ENCODE measurements at regions not wholly inside any gene's neighbourhood (a gene's known extent, or its start where the extent isn't known, plus 50 kb on each side); places are given as distances from the start of the nearest gene placed in this dataset.

GRCh38 chr6:53439556-53439955 is 90.8 kb upstream of the ELOVL5 start:
- no peaks in the 10 kb centered on the region for H4K20me1 ChIP-seq (ENCODE audit: control insufficient read depth, insufficient read depth)
- DNase-seq (ENCODE audit: low read depth, low spot score) (no peak), FAIRE-seq (no peak), ATAC-seq (no peak)
- no peak overlapping the region for H3K27ac ChIP-seq (ENCODE audit: control insufficient read depth, insufficient read depth)
- 0 out of 2 replicates have a peak, but pooled peaks have one; percentile 9 for TF ChIP-seq JUNB (IDR thresholded peaks at IDR 0.05)
- TF ChIP-seq, protein P1, sequence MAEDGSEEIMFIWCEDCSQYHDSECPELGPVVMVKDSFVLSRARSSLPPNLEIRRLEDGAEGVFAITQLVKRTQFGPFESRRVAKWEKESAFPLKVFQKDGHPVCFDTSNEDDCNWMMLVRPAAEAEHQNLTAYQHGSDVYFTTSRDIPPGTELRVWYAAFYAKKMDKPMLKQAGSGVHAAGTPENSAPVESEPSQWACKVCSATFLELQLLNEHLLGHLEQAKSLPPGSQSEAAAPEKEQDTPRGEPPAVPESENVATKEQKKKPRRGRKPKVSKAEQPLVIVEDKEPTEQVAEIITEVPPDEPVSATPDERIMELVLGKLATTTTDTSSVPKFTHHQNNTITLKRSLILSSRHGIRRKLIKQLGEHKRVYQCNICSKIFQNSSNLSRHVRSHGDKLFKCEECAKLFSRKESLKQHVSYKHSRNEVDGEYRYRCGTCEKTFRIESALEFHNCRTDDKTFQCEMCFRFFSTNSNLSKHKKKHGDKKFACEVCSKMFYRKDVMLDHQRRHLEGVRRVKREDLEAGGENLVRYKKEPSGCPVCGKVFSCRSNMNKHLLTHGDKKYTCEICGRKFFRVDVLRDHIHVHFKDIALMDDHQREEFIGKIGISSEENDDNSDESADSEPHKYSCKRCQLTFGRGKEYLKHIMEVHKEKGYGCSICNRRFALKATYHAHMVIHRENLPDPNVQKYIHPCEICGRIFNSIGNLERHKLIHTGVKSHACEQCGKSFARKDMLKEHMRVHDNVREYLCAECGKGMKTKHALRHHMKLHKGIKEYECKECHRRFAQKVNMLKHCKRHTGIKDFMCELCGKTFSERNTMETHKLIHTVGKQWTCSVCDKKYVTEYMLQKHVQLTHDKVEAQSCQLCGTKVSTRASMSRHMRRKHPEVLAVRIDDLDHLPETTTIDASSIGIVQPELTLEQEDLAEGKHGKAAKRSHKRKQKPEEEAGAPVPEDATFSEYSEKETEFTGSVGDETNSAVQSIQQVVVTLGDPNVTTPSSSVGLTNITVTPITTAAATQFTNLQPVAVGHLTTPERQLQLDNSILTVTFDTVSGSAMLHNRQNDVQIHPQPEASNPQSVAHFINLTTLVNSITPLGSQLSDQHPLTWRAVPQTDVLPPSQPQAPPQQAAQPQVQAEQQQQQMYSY (CRISPR knock-in tag; IDR thresholded peaks at IDR 0.05), result no peak
- no TSS peak for BruUV-seq (replicated peaks)
- H3K36me3 ChIP-seq (ENCODE audit: control insufficient read depth in 2 of 2, insufficient read depth in 2 of 2, low read length in 1 of 2), result no peaks in the 10 kb centered on the region
- H3K27me3 ChIP-seq (replicated peaks in 1 of 2; ENCODE audit: control insufficient read depth in 2 of 2, insufficient read depth in 2 of 2, low read length in 1 of 2), result peaks cover 0 to 5% of the 10 kb centered on the region in 2 experiments; a peak in 1 of 4 replicates
- ChIA-PET POLR2A (interaction anchor here (0.6 to 3.1 kb wide), 7 partner anchors 11 to 129 kb away, joined by 3 to 23 read pairs (median 4); no protein-coding TSS in a partner anchor), CTCF (interaction anchor here (0.8 to 13.1 kb wide), 22 partner anchors 9 to 267 kb away, joined by 3 to 225 read pairs (median 6); no protein-coding TSS in a partner anchor), RAD21 (ENCODE audit: unreplicated experiment) (interaction anchor here (0.8 to 9.5 kb wide), 21 partner anchors 10 to 271 kb away, joined by 3 to 125 read pairs (median 4); no protein-coding TSS in a partner anchor), SMC1A (ENCODE audit: uncharacterized antibody, unreplicated experiment) (interaction anchor here (0.8 to 13.0 kb wide), 29 partner anchors 9 to 288 kb away, joined by 3 to 229 read pairs (median 4); no protein-coding TSS in a partner anchor)
- no peaks in the 10 kb centered on the region for H3K9me3 ChIP-seq (replicated peaks; ENCODE audit: control insufficient read depth, insufficient read depth, low read length)
- in situ Hi-C loops (cut with MboI), result no loop called here
- H3K4me2 ChIP-seq (ENCODE audit: control insufficient read depth, insufficient read depth), result no peak overlapping the region
- H3K79me2 ChIP-seq (ENCODE audit: control insufficient read depth, insufficient read depth, low read length), result no peaks in the 10 kb centered on the region
- H3K9ac ChIP-seq (ENCODE audit: control insufficient read depth, insufficient read depth, low read length), result no peak overlapping the region
- no peak overlapping the region for H3K4me3 ChIP-seq
- intact Hi-C loops (cut with micrococcal nuclease; ENCODE audit: unreplicated experiment), result loop anchor here (5.0 kb wide), 3 partner anchors 132 to 442 kb away; partner anchors contain the start of gene GSTA4
- H3K4me1 ChIP-seq (ENCODE audit: control insufficient read depth, insufficient read depth, low read length), result peaks cover 4% of the 10 kb centered on the region; the same call in 1 of the 2 replicates
- H2AFZ ChIP-seq (ENCODE audit: control insufficient read depth, low read depth, low read length), result no peak overlapping the region

All from GM12878 (cell line).